Ovary (tissue), 7 donors: ENCODE measurements at regions not wholly inside any gene's neighbourhood (a gene's known extent, or its start where the extent isn't known, plus 50 kb on each side); places are given as distances from the start of the nearest gene placed in this dataset.

ENCODE experiments used
- DNase-seq, 5 donors: peaks; one replicate each; pipeline ENCODE4 v3.0.0-alpha.2; 2019 to 2020
- H3K27ac ChIP-seq, 2 donors: fragments of 200-600 bp; one replicate each; pipeline versions ENCODE4 v1.5.1 to v1.8.0; 2019 to 2022
- H3K27me3 ChIP-seq: fragments of 200-600 bp; one replicate; pipeline ENCODE4 v1.8.0; 2022
- H3K36me3 ChIP-seq: fragments of 200-600 bp; sonication (generic); one replicate; pipeline ENCODE4 v1.5.1; 2019
- H3K4me1 ChIP-seq: one replicate; pipeline ENCODE4 v1.8.1; 2013; ENCODE audit warnings: mild to moderate bottlenecking, moderate library complexity; ENCODE audit not compliant: insufficient read depth
- H3K4me3 ChIP-seq: fragments of 200-600 bp; sonication (generic); one replicate; pipeline ENCODE4 v1.5.1; 2017
- H3K9me3 ChIP-seq, 2 donors: fragments of 200-600 bp in 1 of 2; sonication (generic) in 1 of 2; one replicate each; pipeline versions ENCODE4 v1.5.1 to v1.8.1; 2013 to 2019; ENCODE audit warnings: mild to moderate bottlenecking in 1 of 2, moderate library complexity in 1 of 2
- CTCF ChIP-seq, 3 donors: fragments of 450-650 bp in 2 of 3; fragments of 200-600 bp in 1 of 3; IDR thresholded peaks; one replicate each; pipeline versions ENCODE4 v1.5.1 to v1.8.0; 2016 to 2022; ENCODE audit warnings: antibody characterized with exemption in 3 of 3, mild to moderate bottlenecking in 1 of 3
- EP300 ChIP-seq: sonication (generic); formaldehyde crosslinking; IDR thresholded peaks from one replicate; pipeline ENCODE4 v1.6.1; 2017; ENCODE audit warnings: antibody characterized with exemption
- POLR2A ChIP-seq: fragments of 450-650 bp; IDR thresholded peaks from one replicate; pipeline ENCODE4 v1.6.1; 2017; ENCODE audit warnings: antibody characterized with exemption, mild to moderate bottlenecking, moderate library complexity
- WGBS, 3 donors: extraction: QIAGEN DNeasy Blood & Tissue Kit in 1 of 3; methylation state at CpG; one replicate each; pipeline versions ENCODE4 v1.1.5 to v1.1.7; 2013 to 2017; 5-methylcytosine and 5-hydroxymethylcytosine counted together
- intact Hi-C, 4 donors: fragments of 100-400 bp; cut with DNase I; formaldehyde crosslinking; loops; one replicate each; pipeline versions ENCODE4 v1.11.0 to v1.15.1; 2022 to 2023
- donor health status: DM: no; HTN: no; CAD: no; lungs with moderate emphysema.
- donor health status: DM: no; HTN: no; CAD: no.
- donor health status: Bipolar disorder and iron deficiency.
- donor health status: DM: no; HTN: no; CAD: no.
- donor health status: DM: yes; HTN: yes; CAD: no.

- 68 to 74% (median 72%) methylated on average over 5 of the region's 5 CpGs for WGBS, 3 donors
- H3K27ac ChIP-seq, result no peak overlapping the region
Measured at GRCh38 chr5:138702166-138703077, 50.8 kb upstream of the CTNNA1 start.

GRCh38 chr5:138701678-138702077 is 51.5 kb upstream of the CTNNA1 start:
- TF ChIP-seq EP300 (no peak), CTCF (IDR thresholded peaks at IDR 0.05) (no peak), POLR2A (no peak)
- Histone ChIP-seq H3K4me3 (no peak overlapping the region), H3K9me3 (no peaks in the 10 kb centered on the region), H3K36me3 (no peaks in the 10 kb centered on the region), H3K4me1 (peaks cover 2% of the 10 kb centered on the region), H3K27ac (no peak overlapping the region), H3K27me3 (no peaks in the 10 kb centered on the region)
- intact Hi-C loops, result no loop called here
- 91% methylated on average over 3 of the region's 3 CpGs for WGBS, 3 donors
- DNase-seq, result no peak

More at GRCh38 chr5:138702166-138703077, 50.8 kb upstream of the CTNNA1 start:
- Histone ChIP-seq H3K36me3 (no peaks in the 10 kb centered on the region), H3K4me1 (peaks cover 2% of the 10 kb centered on the region), H3K4me3 (no peak overlapping the region), H3K27me3 (no peaks in the 10 kb centered on the region), H3K9me3 (no peaks in the 10 kb centered on the region)
- no peak for DNase-seq
- TF ChIP-seq CTCF (IDR thresholded peaks at IDR 0.05) (no peak), POLR2A (no peak), EP300 (no peak)
- intact Hi-C loops, result no loop called here

DNA sequence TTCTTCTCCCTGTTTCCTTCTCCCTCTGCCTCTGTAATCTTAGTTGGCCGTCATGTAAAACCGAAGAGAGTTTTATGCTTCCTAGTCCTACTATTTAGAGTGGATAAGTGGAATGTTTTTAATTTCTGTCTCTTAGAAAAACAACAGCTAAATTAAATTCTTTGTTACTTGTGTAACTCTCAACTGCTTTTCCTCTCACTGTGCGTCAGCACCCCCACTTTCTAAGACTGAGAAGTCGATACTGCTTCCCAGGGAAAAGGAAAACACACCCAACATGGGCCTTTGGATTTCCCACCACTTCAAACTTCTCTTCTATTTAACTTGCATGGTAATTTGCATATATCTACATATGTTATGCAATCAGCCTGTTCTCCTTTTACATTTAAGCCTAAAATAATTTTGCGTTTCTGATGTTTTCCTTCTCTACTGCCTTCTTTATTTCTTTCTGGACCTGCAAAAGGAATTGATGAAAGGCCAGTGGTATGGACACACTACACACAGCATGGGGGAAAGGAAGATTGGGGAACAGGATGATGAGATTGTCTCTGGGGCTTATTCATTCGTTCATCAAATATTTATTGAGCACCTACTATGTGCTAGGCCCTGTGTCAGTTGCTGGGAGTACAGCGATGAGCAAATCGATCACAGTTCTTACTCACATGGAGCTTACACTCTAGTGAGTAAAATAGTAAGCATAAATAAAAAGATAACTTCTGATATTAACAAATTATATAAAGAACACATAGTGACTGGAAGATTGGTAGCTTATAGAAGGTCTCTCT is 52.5 kb upstream of the CTNNA1 start:
- Histone ChIP-seq H3K9me3 (no peaks in the 10 kb centered on the region), H3K27ac (no peak overlapping the region), H3K4me3 (no peak overlapping the region), H3K27me3 (no peaks in the 10 kb centered on the region), H3K4me1 (peaks cover 2% of the 10 kb centered on the region), H3K36me3 (no peaks in the 10 kb centered on the region)
- intact Hi-C loops, result no loop called here
- WGBS, 3 donors, result 55 to 65% (median 56%) methylated on average over 8 of the region's 8 CpGs
- no peak for TF ChIP-seq POLR2A
- no peak for TF ChIP-seq CTCF (IDR thresholded peaks at IDR 0.05)
- TF ChIP-seq EP300, result no peak
- DNase-seq, result no peak

DNA sequence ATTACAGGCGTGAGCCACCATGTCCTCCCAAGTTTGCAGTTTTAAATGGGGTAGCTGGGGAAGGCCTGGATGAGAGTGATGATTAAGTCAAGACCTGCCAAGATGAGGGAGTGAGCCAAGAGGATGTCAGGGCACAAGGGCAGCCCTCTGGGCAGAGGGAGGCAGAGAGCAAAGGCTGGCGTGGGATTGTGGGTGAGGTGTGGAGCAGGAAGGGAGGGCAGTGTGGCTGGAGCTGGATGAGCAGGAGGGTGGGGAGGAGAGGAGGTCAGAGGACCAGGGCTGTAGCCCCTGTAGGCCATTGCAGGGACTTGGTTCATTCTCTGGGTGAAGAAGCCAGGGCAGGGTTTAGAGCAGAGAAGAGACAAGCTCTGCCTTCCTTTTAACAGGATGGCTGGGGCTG is 53.7 kb upstream of the CTNNA1 start:
- Histone ChIP-seq H3K27me3 (no peaks in the 10 kb centered on the region), H3K4me3 (no peak overlapping the region), H3K36me3 (no peaks in the 10 kb centered on the region), H3K4me1 (peaks cover 2% of the 10 kb centered on the region), H3K27ac (no peak overlapping the region), H3K9me3 (no peaks in the 10 kb centered on the region)
- intact Hi-C loops, result no loop called here
- no peak for DNase-seq
- WGBS, 3 donors, result 97 to 98% (median 98%) methylated on average over 2 of the region's 2 CpGs
- TF ChIP-seq EP300 (no peak), POLR2A (no peak), CTCF (IDR thresholded peaks at IDR 0.05) (no peak)
